ENCODE measurements at regions not wholly inside any gene's neighbourhood (a gene's known extent, or its start where the extent isn't known, plus 50 kb on each side); places are given as distances from the start of the nearest gene placed in this dataset.

DNA sequence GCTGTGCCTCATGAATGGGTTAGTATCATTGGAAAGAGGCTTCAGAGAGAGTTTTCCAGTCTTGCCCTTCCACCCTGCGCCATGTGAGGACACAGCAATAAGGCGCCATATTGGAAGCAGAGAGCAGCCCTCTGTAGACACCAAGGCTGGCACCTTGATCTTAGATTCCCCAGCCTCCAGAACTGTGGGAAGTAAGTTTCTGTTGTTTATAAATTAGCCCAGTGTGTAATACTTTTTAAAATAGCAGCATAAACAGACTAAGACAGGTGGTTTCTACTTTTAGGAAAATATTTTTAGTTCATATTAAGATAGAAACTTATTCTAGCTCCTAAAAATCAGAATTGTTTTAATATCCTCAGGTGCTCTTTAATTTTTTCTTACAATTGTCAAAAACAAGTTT lies 117.9 kb downstream of the TM9SF2 start:
- DNase-seq (ENCODE audit: low read depth, low spot score): no peak
- TF ChIP-seq, protein P1, sequence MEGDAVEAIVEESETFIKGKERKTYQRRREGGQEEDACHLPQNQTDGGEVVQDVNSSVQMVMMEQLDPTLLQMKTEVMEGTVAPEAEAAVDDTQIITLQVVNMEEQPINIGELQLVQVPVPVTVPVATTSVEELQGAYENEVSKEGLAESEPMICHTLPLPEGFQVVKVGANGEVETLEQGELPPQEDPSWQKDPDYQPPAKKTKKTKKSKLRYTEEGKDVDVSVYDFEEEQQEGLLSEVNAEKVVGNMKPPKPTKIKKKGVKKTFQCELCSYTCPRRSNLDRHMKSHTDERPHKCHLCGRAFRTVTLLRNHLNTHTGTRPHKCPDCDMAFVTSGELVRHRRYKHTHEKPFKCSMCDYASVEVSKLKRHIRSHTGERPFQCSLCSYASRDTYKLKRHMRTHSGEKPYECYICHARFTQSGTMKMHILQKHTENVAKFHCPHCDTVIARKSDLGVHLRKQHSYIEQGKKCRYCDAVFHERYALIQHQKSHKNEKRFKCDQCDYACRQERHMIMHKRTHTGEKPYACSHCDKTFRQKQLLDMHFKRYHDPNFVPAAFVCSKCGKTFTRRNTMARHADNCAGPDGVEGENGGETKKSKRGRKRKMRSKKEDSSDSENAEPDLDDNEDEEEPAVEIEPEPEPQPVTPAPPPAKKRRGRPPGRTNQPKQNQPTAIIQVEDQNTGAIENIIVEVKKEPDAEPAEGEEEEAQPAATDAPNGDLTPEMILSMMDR (IDR thresholded peaks at IDR 0.05; ENCODE audit: low read depth, low read length): no peak
- no peak overlapping the region for H3K4me3 ChIP-seq (ENCODE audit: low read depth, low read length)
- in situ Hi-C loops (cut with HindIII; ENCODE audit: low sequenced_read_pairs): no loop called here

DNA sequence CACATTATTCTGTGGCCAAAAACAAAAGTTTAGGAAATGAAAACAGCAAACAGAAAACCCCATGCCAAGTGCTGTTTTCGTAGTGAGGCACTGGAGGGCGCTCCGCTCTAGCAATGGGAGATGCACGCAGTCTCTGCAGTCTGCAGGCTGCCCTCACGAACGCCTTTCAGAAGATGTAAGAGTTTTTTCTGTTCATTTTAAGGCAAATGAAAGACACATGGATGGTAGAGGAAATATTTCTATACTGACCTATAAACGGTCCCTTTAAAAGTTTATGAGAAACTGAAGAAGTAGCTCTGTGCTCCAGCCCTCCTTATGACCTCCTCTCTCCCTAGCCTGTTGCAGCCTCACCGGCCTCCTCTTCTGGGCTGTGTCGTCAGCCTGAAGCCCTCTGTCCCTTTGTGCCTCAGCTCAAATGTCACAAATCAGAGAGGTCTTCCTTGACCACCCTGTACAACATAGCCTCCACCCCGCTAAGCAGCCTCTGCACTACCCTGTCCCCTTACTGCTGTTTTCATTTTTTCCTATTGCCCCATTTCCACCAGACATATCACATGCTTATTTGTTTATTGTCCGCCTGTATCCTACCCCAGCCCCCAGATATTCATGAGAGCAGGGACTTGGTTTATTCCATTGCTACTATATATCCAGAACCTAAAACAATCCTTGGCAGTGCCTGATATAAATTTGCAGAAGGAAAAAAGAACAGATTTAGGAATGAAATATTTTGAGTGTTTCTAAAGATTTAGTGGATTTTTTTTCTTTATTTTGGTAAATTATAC lies 116.4 kb downstream of the TM9SF2 start:
- in situ Hi-C loops (cut with HindIII; ENCODE audit: low sequenced_read_pairs): no loop called here
- TF ChIP-seq, protein P1 (IDR thresholded peaks at IDR 0.05; ENCODE audit: low read depth, low read length): peak; percentile 87
- DNase-seq (ENCODE audit: low read depth, low spot score): peak; percentile 48
- no peak overlapping the region for H3K4me3 ChIP-seq (ENCODE audit: low read depth, low read length)

DNA sequence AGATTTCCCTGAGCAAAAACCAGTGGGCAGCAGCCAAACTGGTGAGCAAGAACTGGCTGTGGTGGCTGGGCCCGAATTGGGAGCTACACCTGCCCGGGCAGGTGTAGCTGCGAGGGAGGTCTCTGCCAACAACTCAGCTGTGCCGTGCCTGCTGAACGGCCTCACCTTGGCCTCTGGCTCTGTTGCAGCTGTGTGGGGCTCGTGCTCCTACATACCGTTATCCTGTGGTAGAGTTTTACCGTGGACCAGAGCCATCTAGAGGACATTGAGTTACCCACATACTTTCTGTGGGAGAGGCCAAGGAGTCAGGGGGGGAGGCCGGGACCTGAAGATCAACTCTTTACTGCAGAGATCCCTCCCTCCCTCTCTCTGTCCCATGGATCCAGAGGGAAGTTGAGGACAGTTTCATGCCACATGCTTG lies 113.2 kb downstream of the TM9SF2 start:
- no peak for DNase-seq (ENCODE audit: low read depth, low spot score)
- TF ChIP-seq, protein P1 (IDR thresholded peaks at IDR 0.05; ENCODE audit: low read depth, low read length): peak; percentile 29
- no peak overlapping the region for H3K4me3 ChIP-seq (ENCODE audit: low read depth, low read length)
- in situ Hi-C loops (cut with HindIII; ENCODE audit: low sequenced_read_pairs): no loop called here
